Erythroblast (primary cell): ENCODE measurements at regions not wholly inside any gene's neighbourhood (a gene's known extent, or its start where the extent isn't known, plus 50 kb on each side); places are given as distances from the start of the nearest gene placed in this dataset.
"Not testable (repeated sequence)": the region's sequence is repeated elsewhere in the genome, so short reads cannot be mapped to it uniquely, and the experiment has no call there.

Experiments
- GATA1 ChIP-seq: IDR thresholded peaks from 2 replicates; pipeline ENCODE4 v1.6.1; 2011; ENCODE audit warnings: low read depth, mild to moderate bottlenecking, control low read depth, low read length, moderate library complexity
- POLR2A ChIP-seq: IDR thresholded peaks from 2 replicates; pipeline ENCODE4 v1.6.1; 2011; ENCODE audit warnings: mild to moderate bottlenecking, low read length

DNA sequence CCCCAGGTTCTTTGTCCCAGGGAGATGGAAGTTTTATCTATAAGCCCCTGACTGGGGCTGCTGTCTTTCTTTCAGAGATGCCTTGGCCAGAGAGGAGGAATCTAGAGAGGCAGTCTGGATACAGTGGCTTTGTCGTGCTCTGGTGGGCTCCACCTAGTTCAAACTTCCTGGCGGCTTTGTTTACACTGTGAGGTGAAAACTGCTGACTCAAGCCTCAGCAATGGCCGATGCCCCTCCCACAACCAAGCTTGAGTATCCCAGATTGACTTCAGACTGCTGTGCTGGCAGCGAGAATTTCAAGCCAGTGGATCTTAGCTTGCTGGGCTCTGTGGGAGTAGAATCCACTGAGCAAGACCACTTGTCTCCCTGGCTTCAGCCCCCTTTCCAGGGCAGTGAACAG, 1288.8 kb downstream of the REEP3 start:
- not testable (repeated sequence) for TF ChIP-seq POLR2A, GATA1
